Naive thymus-derived CD4-positive, alpha-beta T cell (primary cell): ENCODE measurements at regions not wholly inside any gene's neighbourhood (a gene's known extent, or its start where the extent isn't known, plus 50 kb on each side); places are given as distances from the start of the nearest gene placed in this dataset.

Experiments used
- ATAC-seq: fragments of 150-1000 bp; cut with Tn5 transposase; 2 replicates; pipeline ENCODE4 v1.10.0; 2021; ENCODE audit warnings: mild to moderate bottlenecking, moderate library complexity
- CTCF ChIA-PET: fragments of 350-600 bp; sonication (Branson Sonifier 250); formaldehyde crosslinking; loops from one replicate; lab custom pipeline; 2021; ENCODE audit warnings: antibody characterized with exemption; lab: Charles Lee
- POLR2A ChIA-PET: fragments of 350-600 bp; sonication (Branson Sonifier 250); formaldehyde crosslinking; loops from one replicate; lab custom pipeline; 2021; ENCODE audit warnings: antibody characterized with exemption, inconsistent platforms; lab: Charles Lee
- DNase-seq, 9 donors: peaks; one replicate each; pipeline versions ENCODE4 v3.0.0 to v3.0.0-alpha.2; 2020 to 2022; ENCODE audit warnings: mixed read lengths in 1 of 9
- H3K27ac ChIP-seq: one replicate; pipeline ENCODE4 v1.7.0; 2013; ENCODE audit warnings: mild to moderate bottlenecking, low read depth, low read length, moderate library complexity
- H3K27me3 ChIP-seq, 2 donors: one replicate each; pipeline ENCODE4 v1.7.0; 2013; ENCODE audit warnings: low read length in 2 of 2, mild to moderate bottlenecking in 2 of 2, moderate library complexity in 2 of 2; ENCODE audit not compliant: control insufficient read depth in 2 of 2, insufficient read depth in 2 of 2
- H3K36me3 ChIP-seq, 3 experiments: 1 replicate in 2 of 3; 2 replicates in 1 of 3; pipeline ENCODE4 v1.7.0; 2013; ENCODE audit warnings: low read length in 3 of 3, mild to moderate bottlenecking in 3 of 3, moderate library complexity in 1 of 3; ENCODE audit not compliant: insufficient read depth in 3 of 3, control insufficient read depth in 2 of 3
- H3K4me1 ChIP-seq, 2 donors: one replicate each; pipeline ENCODE4 v1.7.0; 2013; ENCODE audit warnings: low read length in 2 of 2, mild to moderate bottlenecking in 2 of 2, moderate library complexity in 1 of 2; ENCODE audit not compliant: control insufficient read depth in 2 of 2, insufficient read depth in 2 of 2
- H3K4me3 ChIP-seq: 2 replicates; pipeline ENCODE4 v1.7.0; 2013; ENCODE audit warnings: mild to moderate bottlenecking, low read length
- H3K9me3 ChIP-seq, 3 experiments: 1 replicate in 2 of 3; 2 replicates in 1 of 3; pipeline ENCODE4 v1.7.0; 2013; ENCODE audit warnings: low read length in 3 of 3; ENCODE audit not compliant: control insufficient read depth in 2 of 3
- H3K27ac Mint-ChIP-seq, 9 donors: one replicate each; pipeline ENCODE4 v1.8.0; 2020 to 2022; ENCODE audit warnings: mixed read lengths in 9 of 9, mild to moderate bottlenecking in 8 of 9, moderate library complexity in 5 of 9, inconsistent platforms in 2 of 9
- H3K27me3 Mint-ChIP-seq, 5 donors: one replicate each; pipeline ENCODE4 v1.8.0; 2021 to 2022; ENCODE audit warnings: mixed read lengths in 5 of 5, mild to moderate bottlenecking in 1 of 5
- H3K36me3 Mint-ChIP-seq, 5 donors: one replicate each; pipeline ENCODE4 v1.8.0; 2020 to 2022; ENCODE audit warnings: mixed read lengths in 5 of 5, mild to moderate bottlenecking in 3 of 5, inconsistent platforms in 1 of 5
- H3K4me1 Mint-ChIP-seq, 7 donors: one replicate each; pipeline ENCODE4 v1.8.0; 2020 to 2022; ENCODE audit warnings: mixed read lengths in 7 of 7, mild to moderate bottlenecking in 3 of 7, inconsistent platforms in 1 of 7
- H3K4me3 Mint-ChIP-seq, 10 donors: one replicate each; pipeline ENCODE4 v1.8.0; 2020 to 2022; ENCODE audit warnings: mild to moderate bottlenecking in 10 of 10, mixed read lengths in 10 of 10, moderate library complexity in 6 of 10, inconsistent platforms in 2 of 10
- H3K9me3 Mint-ChIP-seq, 11 donors: one replicate each; pipeline ENCODE4 v1.8.0; 2020 to 2022; ENCODE audit warnings: mixed read lengths in 11 of 11, mild to moderate bottlenecking in 4 of 11, inconsistent platforms in 1 of 11, moderate library complexity in 1 of 11
- intact Hi-C, 2 donors: fragments of 100-400 bp; cut with micrococcal nuclease; formaldehyde crosslinking; loops; one replicate each; pipeline ENCODE4 v1.15.1; 2023

DNA sequence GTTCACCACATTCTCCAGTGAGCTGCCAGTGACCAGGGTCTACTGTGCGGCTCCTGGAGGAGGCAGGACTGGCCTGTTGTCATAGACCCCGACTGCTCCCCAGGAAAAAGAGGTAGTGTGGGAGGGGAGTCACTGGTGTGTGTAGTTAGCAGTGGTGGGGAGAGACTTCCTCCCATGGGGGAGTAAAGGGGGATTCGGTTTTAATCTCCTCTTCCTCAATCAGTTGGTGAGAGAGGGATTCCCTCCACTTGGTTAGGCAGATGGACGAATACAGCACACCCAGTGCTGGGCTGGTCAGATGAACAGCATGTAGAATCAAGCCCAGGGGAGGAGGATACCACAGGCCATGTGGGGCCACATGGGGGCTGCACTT lies 207.6 kb upstream of the S1PR3 start:
- Mint-ChIP-seq H3K4me3 (no peak overlapping the region), H3K27ac (no peak overlapping the region), H3K36me3 (no peaks in the 10 kb centered on the region), H3K9me3 (no peaks in the 10 kb centered on the region), H3K27me3 (peaks cover 0 to 30% (median 28%) of the 10 kb centered on the region in 5 donors), H3K4me1 (no peaks in the 10 kb centered on the region)
- Histone ChIP-seq H3K27ac (no peak overlapping the region), H3K4me1 (no peaks in the 10 kb centered on the region), H3K9me3 (no peaks in the 10 kb centered on the region), H3K36me3 (no peaks in the 10 kb centered on the region), H3K4me3 (no peak overlapping the region), H3K27me3 (no peaks in the 10 kb centered on the region)
- CTCF ChIA-PET, result no interaction called here
- POLR2A ChIA-PET, result no interaction called here
- intact Hi-C loops, result no loop called here
- ATAC-seq, result no peak
- DNase-seq, result no peak

- ATAC-seq (no peak), DNase-seq (no peak)
- H3K27me3 ChIP-seq, result no peaks in the 10 kb centered on the region
- ChIA-PET CTCF (no interaction called here), POLR2A (no interaction called here)
- no peak overlapping the region for H3K4me3 ChIP-seq
- intact Hi-C loops, result no loop called here
- H3K4me1 ChIP-seq, result no peaks in the 10 kb centered on the region
- Mint-ChIP-seq H3K27me3 (peaks cover 0 to 30% (median 28%) of the 10 kb centered on the region in 5 donors), H3K36me3 (no peaks in the 10 kb centered on the region), H3K4me1 (no peaks in the 10 kb centered on the region), H3K4me3 (no peak overlapping the region), H3K9me3 (peaks cover 0 to 2% (median 0%) of the 10 kb centered on the region in 11 donors), H3K27ac (no peak overlapping the region)
- H3K27ac ChIP-seq, result no peak overlapping the region
- no peaks in the 10 kb centered on the region for H3K9me3 ChIP-seq
- H3K36me3 ChIP-seq, result no peaks in the 10 kb centered on the region
Observed at GRCh38 chr9:88784960-88785359, 206.3 kb upstream of the S1PR3 start.

DNA sequence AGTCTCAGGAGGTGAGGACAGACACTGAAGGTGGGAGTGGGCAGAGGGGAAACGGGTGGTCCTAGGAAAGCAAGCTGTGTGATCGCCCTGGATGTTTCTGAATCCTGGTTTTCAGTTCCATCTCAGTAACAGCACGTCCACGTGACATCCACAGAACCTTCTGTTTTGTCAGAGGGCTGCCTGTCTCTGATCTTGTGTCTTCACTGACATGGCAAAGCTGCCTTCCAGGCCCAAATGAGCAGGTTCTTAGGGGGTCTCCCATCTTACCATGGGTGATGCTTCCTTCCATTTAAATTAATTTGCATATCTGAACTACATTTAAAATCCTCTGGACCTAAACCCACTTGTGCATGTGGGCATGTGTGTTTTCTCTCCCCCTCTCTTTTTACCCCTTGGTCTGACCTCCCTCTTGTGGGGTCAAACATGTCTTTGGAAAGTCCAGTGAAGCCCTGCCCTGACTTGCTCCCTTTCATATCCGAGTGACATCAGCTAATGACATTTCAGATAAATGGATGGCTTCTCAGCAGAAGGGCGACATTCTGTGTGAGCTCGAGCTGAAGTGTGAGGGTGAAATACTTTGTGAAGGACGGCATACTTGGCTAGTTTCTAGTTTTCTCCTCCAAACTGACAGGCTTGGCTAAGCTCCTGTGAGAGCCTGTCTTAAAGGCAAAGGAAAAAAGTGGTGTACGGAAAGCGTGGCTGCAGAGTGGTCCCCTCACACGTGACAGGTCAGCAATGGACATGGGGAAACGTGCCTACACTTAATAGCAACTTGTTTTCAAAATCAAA lies 204.8 kb upstream of the S1PR3 start:
- DNase-seq (no peak), ATAC-seq (no peak)
- no peak overlapping the region for H3K27ac ChIP-seq
- Mint-ChIP-seq H3K4me3 (no peak overlapping the region), H3K4me1 (no peaks in the 10 kb centered on the region), H3K36me3 (no peaks in the 10 kb centered on the region), H3K27me3 (peaks cover 0 to 30% (median 28%) of the 10 kb centered on the region in 5 donors), H3K27ac (no peak overlapping the region), H3K9me3 (peaks cover 0 to 4% (median 0%) of the 10 kb centered on the region in 11 donors)
- no peaks in the 10 kb centered on the region for H3K9me3 ChIP-seq
- intact Hi-C loops, result no loop called here
- ChIA-PET CTCF (no interaction called here), POLR2A (no interaction called here)
- H3K36me3 ChIP-seq, result no peaks in the 10 kb centered on the region
- no peaks in the 10 kb centered on the region for H3K4me1 ChIP-seq
- no peaks in the 10 kb centered on the region for H3K27me3 ChIP-seq
- no peak overlapping the region for H3K4me3 ChIP-seq

- Mint-ChIP-seq H3K36me3 (no peaks in the 10 kb centered on the region), H3K4me1 (peaks cover 0 to 12% (median 4%) of the 10 kb centered on the region in 7 donors), H3K9me3 (peaks cover 0 to 4% (median 0%) of the 10 kb centered on the region in 11 donors), H3K4me3 (no peak overlapping the region), H3K27ac (no peak overlapping the region), H3K27me3 (peaks cover 0 to 17% (median 13%) of the 10 kb centered on the region in 5 donors)
- ChIA-PET CTCF (no interaction called here), POLR2A (no interaction called here)
- DNase-seq (no peak), ATAC-seq (no peak)
- H3K27ac ChIP-seq, result no peak overlapping the region
- H3K9me3 ChIP-seq, result no peaks in the 10 kb centered on the region
- H3K27me3 ChIP-seq, result no peaks in the 10 kb centered on the region
- intact Hi-C loops, result no loop called here
- no peak overlapping the region for H3K4me3 ChIP-seq
- no peaks in the 10 kb centered on the region for H3K4me1 ChIP-seq
- no peaks in the 10 kb centered on the region for H3K36me3 ChIP-seq
Observed at GRCh38 chr9:88789785-88790184, 201.5 kb upstream of the S1PR3 start.

GRCh38 chr9:88791105-88791805 lies 200.0 kb upstream of the S1PR3 start:
- H3K27me3 ChIP-seq, result no peaks in the 10 kb centered on the region

GRCh38 chr9:88792502-88792901 lies 198.8 kb upstream of the S1PR3 start:
- H3K36me3 ChIP-seq, result no peaks in the 10 kb centered on the region
- intact Hi-C loops, result no loop called here
- Mint-ChIP-seq H3K27ac (no peak overlapping the region), H3K4me3 (no peak overlapping the region), H3K36me3 (peaks cover 0 to 14% (median 5%) of the 10 kb centered on the region in 5 donors), H3K9me3 (peaks cover 0 to 17% (median 9%) of the 10 kb centered on the region in 11 donors), H3K4me1 (peaks cover 0 to 12% (median 4%) of the 10 kb centered on the region in 7 donors), H3K27me3 (peaks cover 2 to 11% (median 10%) of the 10 kb centered on the region in 5 donors)
- H3K27me3 ChIP-seq, result no peaks in the 10 kb centered on the region
- ATAC-seq (no peak), DNase-seq (no peak)
- no peaks in the 10 kb centered on the region for H3K9me3 ChIP-seq
- CTCF ChIA-PET, result no interaction called here
- H3K27ac ChIP-seq, result no peak overlapping the region
- no peak overlapping the region for H3K4me3 ChIP-seq
- POLR2A ChIA-PET, result no interaction called here
- no peaks in the 10 kb centered on the region for H3K4me1 ChIP-seq

More at GRCh38 chr9:88791105-88791805, 200.0 kb upstream of the S1PR3 start:
- Mint-ChIP-seq H3K27me3 (peaks cover 2 to 17% (median 13%) of the 10 kb centered on the region in 5 donors), H3K27ac (no peak overlapping the region), H3K36me3 (peaks cover 0 to 11% (median 4%) of the 10 kb centered on the region in 5 donors), H3K4me3 (no peak overlapping the region), H3K9me3 (peaks cover 0 to 10% (median 5%) of the 10 kb centered on the region in 11 donors), H3K4me1 (peaks cover 0 to 12% (median 4%) of the 10 kb centered on the region in 7 donors)
- Histone ChIP-seq H3K36me3 (no peaks in the 10 kb centered on the region), H3K4me1 (no peaks in the 10 kb centered on the region), H3K27ac (no peak overlapping the region), H3K4me3 (no peak overlapping the region), H3K9me3 (no peaks in the 10 kb centered on the region)
- CTCF ChIA-PET, result interaction anchor here (0.7 to 1.1 kb wide), 2 partner anchors 15 to 1270 kb away, joined by 3 read pairs; no protein-coding TSS in a partner anchor
- POLR2A ChIA-PET, result interaction anchor here (0.6 kb wide), 1 partner anchor 197 kb away, joined by 3 read pairs; no protein-coding TSS in a partner anchor
- DNase-seq, result no peak
- intact Hi-C loops, result no loop called here
- no peak for ATAC-seq
